Right lobe of liver (tissue), 4 donors: ENCODE measurements at regions not wholly inside any gene's neighbourhood (a gene's known extent, or its start where the extent isn't known, plus 50 kb on each side); places are given as distances from the start of the nearest gene placed in this dataset.

ENCODE experiments used
- POLR2A ChIP-seq: fragments of 450-650 bp; IDR thresholded peaks from one replicate; pipeline ENCODE4 v1.6.1; 2017; ENCODE audit warnings: antibody characterized with exemption, mild to moderate bottlenecking
- TF ChIP-seq, protein P1 (sequence below), 4 donors: fragments of 200-600 bp in 3 of 4; fragments of 450-650 bp in 1 of 4; IDR thresholded peaks; one replicate each; pipeline versions ENCODE4 v1.5.1 to v1.8.0; 2016 to 2022; ENCODE audit warnings: antibody characterized with exemption in 4 of 4, mild to moderate bottlenecking in 2 of 4
- donor health status: DM: no; HTN: no; CAD: no.
- donor health status: DM: no; HTN: no; CAD: no.
- donor health status: DM: no; HTN: yes; CAD: no.

DNA sequence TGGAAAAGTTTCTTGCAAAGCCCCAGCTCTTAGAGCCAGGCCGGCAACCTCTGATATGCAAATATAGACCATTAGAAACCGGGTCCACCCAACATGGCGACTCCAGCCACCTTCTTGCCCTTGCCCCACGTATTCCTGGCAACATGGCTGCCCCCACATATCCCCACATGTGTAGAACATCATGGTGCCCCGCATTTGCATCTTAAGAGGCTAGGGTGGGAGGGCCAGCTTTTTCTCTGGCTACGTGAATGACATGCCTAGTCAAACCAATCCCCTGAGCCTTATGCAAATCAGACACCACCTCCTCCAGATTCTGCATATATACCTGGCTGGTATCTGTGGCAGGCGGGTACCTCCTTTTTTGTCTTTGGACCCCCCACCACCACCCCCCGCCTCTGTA is 106.1 kb upstream of the PTPRT start:
- TF ChIP-seq, protein P1, sequence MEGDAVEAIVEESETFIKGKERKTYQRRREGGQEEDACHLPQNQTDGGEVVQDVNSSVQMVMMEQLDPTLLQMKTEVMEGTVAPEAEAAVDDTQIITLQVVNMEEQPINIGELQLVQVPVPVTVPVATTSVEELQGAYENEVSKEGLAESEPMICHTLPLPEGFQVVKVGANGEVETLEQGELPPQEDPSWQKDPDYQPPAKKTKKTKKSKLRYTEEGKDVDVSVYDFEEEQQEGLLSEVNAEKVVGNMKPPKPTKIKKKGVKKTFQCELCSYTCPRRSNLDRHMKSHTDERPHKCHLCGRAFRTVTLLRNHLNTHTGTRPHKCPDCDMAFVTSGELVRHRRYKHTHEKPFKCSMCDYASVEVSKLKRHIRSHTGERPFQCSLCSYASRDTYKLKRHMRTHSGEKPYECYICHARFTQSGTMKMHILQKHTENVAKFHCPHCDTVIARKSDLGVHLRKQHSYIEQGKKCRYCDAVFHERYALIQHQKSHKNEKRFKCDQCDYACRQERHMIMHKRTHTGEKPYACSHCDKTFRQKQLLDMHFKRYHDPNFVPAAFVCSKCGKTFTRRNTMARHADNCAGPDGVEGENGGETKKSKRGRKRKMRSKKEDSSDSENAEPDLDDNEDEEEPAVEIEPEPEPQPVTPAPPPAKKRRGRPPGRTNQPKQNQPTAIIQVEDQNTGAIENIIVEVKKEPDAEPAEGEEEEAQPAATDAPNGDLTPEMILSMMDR (IDR thresholded peaks at IDR 0.05), result no peak
- no peak for TF ChIP-seq POLR2A
